GM12891 (cell line): ENCODE measurements at regions not wholly inside any gene's neighbourhood (a gene's known extent, or its start where the extent isn't known, plus 50 kb on each side); places are given as distances from the start of the nearest gene placed in this dataset.

Experiments
- PAX5 ChIP-seq: IDR thresholded peaks from 2 replicates; pipeline ENCODE4 v1.6.1; 2011; ENCODE audit warnings: low read length, moderate library complexity, mild to moderate bottlenecking; ENCODE audit not compliant: insufficient read depth, severe bottlenecking
- POLR2A ChIP-seq: IDR thresholded peaks from 2 replicates; pipeline ENCODE4 v1.6.1; 2011; ENCODE audit warnings: low read depth, low read length, control low read depth
- POLR2AphosphoS5 ChIP-seq: IDR thresholded peaks from 2 replicates; pipeline ENCODE4 v1.6.1; 2011; ENCODE audit warnings: low read depth, low read length, control low read depth
- POU2F2 ChIP-seq: IDR thresholded peaks from 2 replicates; pipeline ENCODE4 v1.6.1; 2011; ENCODE audit warnings: low read depth, mild to moderate bottlenecking, control low read depth, low read length, moderate library complexity
- SPI1 ChIP-seq: IDR thresholded peaks from 2 replicates; pipeline ENCODE4 v1.6.1; 2011; ENCODE audit warnings: low read depth, low read length, control low read depth
- TAF1 ChIP-seq: IDR thresholded peaks from 2 replicates; pipeline ENCODE4 v1.6.1; 2011; ENCODE audit warnings: low read depth, low read length, control low read depth

DNA sequence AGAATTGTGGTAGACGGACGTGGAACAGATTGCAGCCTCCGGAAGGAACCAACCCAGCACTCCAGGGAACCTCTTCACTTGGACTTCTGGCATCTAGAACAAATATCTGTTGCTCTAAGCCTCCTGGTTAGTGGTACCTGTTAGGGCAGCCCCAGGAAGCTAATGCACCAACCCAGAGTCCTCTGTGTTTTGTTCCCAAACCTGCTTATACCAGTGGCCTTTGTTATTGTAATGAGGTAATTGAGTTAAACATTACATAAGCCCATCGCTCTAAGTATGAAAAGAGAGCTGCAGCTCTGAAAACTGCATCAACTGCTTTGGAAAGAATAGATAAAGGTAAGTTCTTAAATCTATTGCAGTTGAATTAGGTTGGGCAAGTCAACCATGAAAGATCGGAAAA, 516.7 kb downstream of the NPHP4 start:
- TF ChIP-seq POLR2A (no peak), TAF1 (no peak), POLR2AphosphoS5 (no peak), PAX5 (no peak), SPI1 (no peak), POU2F2 (no peak)
